AG10803 (cell line): ENCODE measurements at regions not wholly inside any gene's neighbourhood (a gene's known extent, or its start where the extent isn't known, plus 50 kb on each side); places are given as distances from the start of the nearest gene placed in this dataset.
"Not testable (repeated sequence)": the region's sequence is repeated elsewhere in the genome, so short reads cannot be mapped to it uniquely, and the experiment has no call there.

Experiments
- DNase-seq: peaks from one replicate; pipeline ENCODE4 v3.0.0; 2010; ENCODE audit warnings: low read depth
- H3K4me3 ChIP-seq: 2 replicates; pipeline ENCODE4 v1.5.1; 2011; ENCODE audit warnings: mild to moderate bottlenecking, low read length, control low read depth
- TF ChIP-seq, protein P1 (sequence below): conservative IDR thresholded peaks from 2 replicates; pipeline ENCODE4 v1.5.1; 2011; ENCODE audit warnings: mild to moderate bottlenecking, low read length, control low read depth, inconsistent platforms

DNA sequence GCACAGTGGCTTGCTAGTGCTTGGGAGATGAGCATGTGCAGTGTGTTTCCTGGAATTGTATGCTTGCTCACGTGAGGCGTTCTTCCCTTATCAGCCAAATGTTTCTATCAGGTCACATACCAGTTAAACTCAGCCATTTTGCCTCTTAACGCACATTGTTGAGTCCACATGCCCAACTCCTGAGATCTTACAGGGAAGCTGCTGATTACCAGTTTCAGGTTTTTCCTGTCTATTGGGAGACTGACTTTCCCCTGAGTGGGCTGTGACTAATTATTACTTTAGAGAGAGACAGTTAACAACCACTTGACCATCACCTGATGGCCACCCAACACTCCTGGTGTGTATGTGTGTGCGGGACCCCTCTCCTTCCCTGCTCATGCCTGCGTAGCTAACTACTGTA lies 161.3 kb upstream of the PTGFR start:
- TF ChIP-seq, protein P1, sequence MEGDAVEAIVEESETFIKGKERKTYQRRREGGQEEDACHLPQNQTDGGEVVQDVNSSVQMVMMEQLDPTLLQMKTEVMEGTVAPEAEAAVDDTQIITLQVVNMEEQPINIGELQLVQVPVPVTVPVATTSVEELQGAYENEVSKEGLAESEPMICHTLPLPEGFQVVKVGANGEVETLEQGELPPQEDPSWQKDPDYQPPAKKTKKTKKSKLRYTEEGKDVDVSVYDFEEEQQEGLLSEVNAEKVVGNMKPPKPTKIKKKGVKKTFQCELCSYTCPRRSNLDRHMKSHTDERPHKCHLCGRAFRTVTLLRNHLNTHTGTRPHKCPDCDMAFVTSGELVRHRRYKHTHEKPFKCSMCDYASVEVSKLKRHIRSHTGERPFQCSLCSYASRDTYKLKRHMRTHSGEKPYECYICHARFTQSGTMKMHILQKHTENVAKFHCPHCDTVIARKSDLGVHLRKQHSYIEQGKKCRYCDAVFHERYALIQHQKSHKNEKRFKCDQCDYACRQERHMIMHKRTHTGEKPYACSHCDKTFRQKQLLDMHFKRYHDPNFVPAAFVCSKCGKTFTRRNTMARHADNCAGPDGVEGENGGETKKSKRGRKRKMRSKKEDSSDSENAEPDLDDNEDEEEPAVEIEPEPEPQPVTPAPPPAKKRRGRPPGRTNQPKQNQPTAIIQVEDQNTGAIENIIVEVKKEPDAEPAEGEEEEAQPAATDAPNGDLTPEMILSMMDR: no peak
- H3K4me3 ChIP-seq: no peak overlapping the region
- DNase-seq: no peak

DNA sequence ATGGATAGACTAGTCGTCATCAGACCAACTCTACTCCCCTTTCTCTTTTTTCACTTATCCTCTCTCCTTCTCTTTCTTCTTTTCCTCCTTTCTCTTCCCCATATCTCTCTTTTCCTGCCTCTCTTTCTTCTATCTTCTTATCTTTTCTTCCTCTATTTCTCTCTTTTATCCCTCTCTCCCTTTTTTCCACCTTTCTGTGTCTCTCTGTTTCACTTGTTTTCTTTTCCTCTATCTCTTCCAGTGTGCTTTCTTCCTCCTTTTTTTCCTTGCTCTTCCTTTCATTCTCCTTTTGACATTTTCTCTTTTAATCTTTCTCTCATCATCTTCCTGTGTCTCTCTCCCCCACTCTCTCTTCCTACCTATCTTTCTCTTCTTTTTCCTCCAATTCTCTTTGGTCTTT lies 159.0 kb upstream of the PTGFR start:
- no peak for DNase-seq
- no peak overlapping the region for H3K4me3 ChIP-seq
- TF ChIP-seq, protein P1: no peak

DNA sequence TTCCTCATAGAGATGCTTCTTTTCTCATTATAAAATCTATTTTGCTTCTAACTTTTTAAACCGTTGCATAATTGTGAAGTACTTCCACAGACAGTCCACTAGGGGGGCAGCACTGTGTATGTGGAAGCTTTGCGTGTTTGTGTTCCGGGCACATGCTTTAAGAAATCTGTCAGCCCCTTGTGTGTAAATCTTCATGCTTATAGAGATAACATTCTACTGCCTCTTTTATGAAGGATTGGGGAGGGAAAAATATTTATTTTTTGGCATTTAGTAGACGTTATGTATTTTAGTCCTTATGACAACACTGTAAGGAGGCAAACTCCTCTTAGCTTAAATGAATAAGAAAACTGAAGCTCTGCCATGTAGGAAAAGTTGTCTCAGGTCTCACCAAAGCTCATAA lies 157.3 kb upstream of the PTGFR start:
- DNase-seq: peak; percentile 45
- TF ChIP-seq, protein P1: peak; percentile 61
- H3K4me3 ChIP-seq: no peak overlapping the region

DNA sequence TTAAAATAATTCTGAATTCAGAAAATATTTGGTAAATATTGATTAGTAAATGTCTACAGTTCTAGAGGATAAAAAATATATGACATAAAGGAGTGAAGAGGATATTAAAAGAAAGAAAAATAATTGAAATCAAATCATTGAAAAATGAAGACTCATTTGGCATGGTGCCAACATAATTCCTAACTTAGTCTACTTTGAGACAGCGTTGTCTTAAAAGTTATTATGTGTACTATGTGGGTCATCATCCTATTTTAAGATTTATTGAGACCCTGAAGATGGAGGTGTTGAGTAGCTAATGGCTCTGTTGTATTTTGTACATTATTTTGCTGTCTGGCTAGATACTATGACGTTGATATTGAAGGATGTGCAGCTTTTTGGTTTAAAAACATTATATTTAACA lies 156.7 kb upstream of the PTGFR start:
- no peak overlapping the region for H3K4me3 ChIP-seq
- no peak for DNase-seq
- TF ChIP-seq, protein P1: no peak

DNA sequence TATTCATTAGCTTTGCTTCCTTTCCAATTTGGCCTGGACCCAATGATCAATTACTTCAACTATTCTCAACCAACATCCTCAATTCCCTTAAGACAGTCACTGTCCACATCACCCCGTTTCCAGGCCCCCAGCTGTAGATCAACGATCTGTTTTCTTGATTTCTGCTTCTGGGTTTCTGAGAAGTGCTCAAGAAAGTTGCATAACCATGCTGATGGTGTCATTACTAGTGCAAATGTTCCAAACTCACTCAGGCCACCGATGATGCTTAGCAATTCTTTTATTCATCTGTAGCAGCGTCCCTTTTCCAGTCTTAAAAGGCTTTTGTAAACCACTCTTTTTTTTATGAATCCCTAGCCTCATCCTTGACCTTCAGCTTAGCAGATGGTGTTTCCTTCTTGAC lies 155.8 kb upstream of the PTGFR start:
- H3K4me3 ChIP-seq: no peak overlapping the region
- TF ChIP-seq, protein P1: no peak
- peak; percentile 60 for DNase-seq

DNA sequence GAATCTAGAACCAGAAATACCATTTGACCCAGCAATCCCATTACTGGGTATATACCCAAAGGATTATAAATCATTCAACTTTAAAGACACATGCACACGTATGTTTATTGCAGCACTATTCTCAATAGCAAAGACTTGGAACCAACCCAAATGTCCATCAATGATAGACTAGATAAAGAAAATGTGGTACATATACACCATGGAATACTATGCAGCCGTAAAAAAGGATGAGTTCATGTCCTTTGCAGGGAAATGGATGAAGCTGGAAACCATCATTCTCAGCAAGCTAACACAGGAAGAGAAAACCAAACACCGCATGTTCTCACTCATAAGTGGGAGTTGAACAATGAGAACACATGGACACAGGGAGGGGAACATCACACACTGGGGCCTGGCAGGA lies 154.0 kb upstream of the PTGFR start:
- DNase-seq, H3K4me3 ChIP-seq: not testable (repeated sequence)

DNA sequence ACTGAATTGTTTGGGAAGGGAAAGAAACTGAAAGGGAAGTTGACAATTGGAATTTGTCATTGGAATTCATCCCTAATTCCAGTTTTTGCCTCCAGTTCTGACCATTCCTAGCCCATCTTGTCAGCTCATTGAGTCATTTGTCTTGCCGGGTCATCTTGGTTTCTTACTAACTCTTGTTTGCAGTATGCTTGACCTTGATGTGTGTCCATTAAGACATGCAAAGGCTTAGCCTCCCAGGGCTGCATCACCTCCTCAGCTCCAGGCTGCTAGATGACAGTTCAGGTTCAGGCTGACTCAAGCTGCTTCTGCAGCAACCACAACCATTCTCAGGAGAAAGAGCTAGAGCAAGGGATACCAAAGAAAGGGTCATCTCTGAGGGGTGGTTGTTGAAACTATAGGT lies 151.3 kb upstream of the PTGFR start:
- peak; percentile 71 for DNase-seq
- no peak overlapping the region for H3K4me3 ChIP-seq
- TF ChIP-seq, protein P1: no peak

DNA sequence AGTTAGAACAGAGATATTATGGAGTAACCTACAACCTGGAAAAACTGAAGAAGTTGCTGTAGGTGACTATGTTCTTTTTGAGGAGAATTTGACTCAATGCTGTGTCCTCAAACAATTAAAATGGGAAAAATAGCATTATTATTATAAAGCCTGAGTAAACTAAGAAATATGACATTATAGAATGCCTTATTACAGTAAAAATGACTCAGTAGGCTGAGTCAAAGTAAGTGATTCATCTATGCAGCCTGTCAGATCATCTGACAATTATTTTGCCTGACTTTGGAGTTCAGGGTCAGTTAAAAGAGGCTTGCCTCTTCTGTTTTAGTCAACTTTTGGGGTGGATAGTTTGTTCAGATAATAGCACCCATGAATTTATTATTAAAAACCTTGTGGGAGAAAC lies 150.8 kb upstream of the PTGFR start:
- H3K4me3 ChIP-seq: no peak overlapping the region
- TF ChIP-seq, protein P1: no peak
- DNase-seq: peak; percentile 78
